NCI-H1092 treated with DMSO at 0.1 percent for 48 hours (cell line): ENCODE measurements at regions not wholly inside any gene's neighbourhood (a gene's known extent, or its start where the extent isn't known, plus 50 kb on each side); places are given as distances from the start of the nearest gene placed in this dataset.

Experiments
- DNase-seq: peaks from one replicate; lab custom pipeline; 2025; lab: John Stamatoyannopoulos, UW

GRCh38 chr9:91023741-91024140 is 222.1 kb downstream of the SYK start:
- DNase-seq = no peak

- DNase-seq = no peak
Observed at GRCh38 chr9:91024841-91025240, 223.2 kb downstream of the SYK start.

GRCh38 chr9:91025856-91026255 is 224.2 kb downstream of the SYK start:
- DNase-seq = no peak

GRCh38 chr9:91026266-91026665 is 224.6 kb downstream of the SYK start:
- no peak for DNase-seq

- no peak for DNase-seq
Observed at GRCh38 chr9:91027005-91027404, 225.4 kb downstream of the SYK start.

GRCh38 chr9:91028166-91028827 is 226.7 kb downstream of the SYK start:
- DNase-seq = no peak

- no peak for DNase-seq
Observed at GRCh38 chr9:91029650-91030361, 228.2 kb downstream of the SYK start.

GRCh38 chr9:91032121-91032531 is 230.5 kb downstream of the SYK start:
- DNase-seq = no peak

GRCh38 chr9:91033270-91033669 is 231.7 kb downstream of the SYK start:
- no peak for DNase-seq

GRCh38 chr9:91033797-91034196 is 232.2 kb downstream of the SYK start:
- DNase-seq = no peak

- DNase-seq = no peak
Observed at GRCh38 chr9:91034521-91034920, 232.9 kb downstream of the SYK start.

- DNase-seq = no peak
Observed at GRCh38 chr9:91034976-91035824, 233.6 kb downstream of the SYK start.

GRCh38 chr9:91035825-91036208 is 234.2 kb downstream of the SYK start:
- DNase-seq = no peak

- DNase-seq = no peak
Observed at GRCh38 chr9:91036356-91036755, 234.7 kb downstream of the SYK start.

- peak; percentile 87 for DNase-seq
Observed at GRCh38 chr9:91036826-91037510, 235.3 kb downstream of the SYK start.

- no peak for DNase-seq
Observed at GRCh38 chr9:91037511-91038482, 236.2 kb downstream of the SYK start.

- DNase-seq = no peak
Observed at GRCh38 chr9:91038483-91039124, 237.0 kb downstream of the SYK start.

- DNase-seq = no peak
Observed at GRCh38 chr9:91039125-91039834, 237.7 kb downstream of the SYK start.

GRCh38 chr9:91039835-91040140 is 238.2 kb downstream of the SYK start:
- DNase-seq = no peak
